ENCODE measurements at regions not wholly inside any gene's neighbourhood (a gene's known extent, or its start where the extent isn't known, plus 50 kb on each side); places are given as distances from the start of the nearest gene placed in this dataset.

GRCh38 chr6:25166955-25167748, 112.0 kb upstream of the CARMIL1 start:
- DNase-seq = no peak

- DNase-seq = no peak
These were observed 111.2 kb upstream of the CARMIL1 start for GRCh38 chr6:25167961-25168360.

- no peak for DNase-seq
These were observed 110.5 kb upstream of the CARMIL1 start for GRCh38 chr6:25168637-25169036.

GRCh38 chr6:25169553-25169952, 109.6 kb upstream of the CARMIL1 start:
- DNase-seq = no peak

- no peak for DNase-seq
These were observed 109.2 kb upstream of the CARMIL1 start for GRCh38 chr6:25169961-25170360.

GRCh38 chr6:25170640-25171039, 108.5 kb upstream of the CARMIL1 start:
- DNase-seq = no peak

- DNase-seq = no peak
These were observed 107.9 kb upstream of the CARMIL1 start for GRCh38 chr6:25171301-25171700.

- DNase-seq = no peak
These were observed 106.4 kb upstream of the CARMIL1 start for GRCh38 chr6:25172819-25173218.

- DNase-seq = no peak
These were observed 105.9 kb upstream of the CARMIL1 start for GRCh38 chr6:25173246-25173645.

GRCh38 chr6:25173951-25174474, 105.2 kb upstream of the CARMIL1 start:
- DNase-seq = no peak

GRCh38 chr6:25174678-25175077, 104.5 kb upstream of the CARMIL1 start:
- no peak for DNase-seq

GRCh38 chr6:25175196-25175595, 104.0 kb upstream of the CARMIL1 start:
- no peak for DNase-seq

GRCh38 chr6:25175681-25176080, 103.5 kb upstream of the CARMIL1 start:
- DNase-seq = no peak

GRCh38 chr6:25176466-25176865, 102.7 kb upstream of the CARMIL1 start:
- no peak for DNase-seq

GRCh38 chr6:25177500-25178028, 101.6 kb upstream of the CARMIL1 start:
- no peak for DNase-seq

- no peak for DNase-seq
These were observed 100.7 kb upstream of the CARMIL1 start for GRCh38 chr6:25178336-25179035.

- no peak for DNase-seq
These were observed 100.0 kb upstream of the CARMIL1 start for GRCh38 chr6:25179051-25179778.

GRCh38 chr6:25180630-25181349, 98.4 kb upstream of the CARMIL1 start:
- DNase-seq = no peak

- no peak for DNase-seq
These were observed 97.8 kb upstream of the CARMIL1 start for GRCh38 chr6:25181350-25181724.

- DNase-seq = no peak
These were observed 97.3 kb upstream of the CARMIL1 start for GRCh38 chr6:25181923-25182322.

- no peak for DNase-seq
These were observed 92.3 kb upstream of the CARMIL1 start for GRCh38 chr6:25186919-25187318.

GRCh38 chr6:25188232-25188631, 90.9 kb upstream of the CARMIL1 start:
- DNase-seq = no peak
